Myocyte (in vitro differentiated cells): ENCODE measurements at regions not wholly inside any gene's neighbourhood (a gene's known extent, or its start where the extent isn't known, plus 50 kb on each side); places are given as distances from the start of the nearest gene placed in this dataset.
"Not testable (repeated sequence)": the region's sequence is repeated elsewhere in the genome, so short reads cannot be mapped to it uniquely, and the experiment has no call there.

Experiments used
- DNase-seq: peaks from one replicate; pipeline ENCODE4 v3.0.0-alpha.2; 2012; ENCODE audit warnings: low read depth

- DNase-seq: no peak
Observed at GRCh38 chr7:35970458-35970857, 169.6 kb downstream of the SEPTIN7 start.

- no peak for DNase-seq
Observed at GRCh38 chr7:35971133-35971891, 170.5 kb downstream of the SEPTIN7 start.

- DNase-seq: peak; percentile 85
Observed at GRCh38 chr7:35975851-35976454, 175.1 kb downstream of the SEPTIN7 start.

- DNase-seq: not testable (repeated sequence)
Observed at GRCh38 chr7:35978816-35979640, 174.0 kb upstream of the EEPD1 start.

- DNase-seq: no peak
Observed at GRCh38 chr7:35982600-35982999, 170.5 kb upstream of the EEPD1 start.

GRCh38 chr7:35983626-35984025 lies 169.4 kb upstream of the EEPD1 start:
- DNase-seq: no peak

GRCh38 chr7:35985126-35985754 lies 167.8 kb upstream of the EEPD1 start:
- peak; percentile 82 for DNase-seq

GRCh38 chr7:35987016-35987415 lies 166.0 kb upstream of the EEPD1 start:
- peak; percentile 48 for DNase-seq

- no peak for DNase-seq
Observed at GRCh38 chr7:35988105-35988504, 164.9 kb upstream of the EEPD1 start.

GRCh38 chr7:35988818-35989217 lies 164.2 kb upstream of the EEPD1 start:
- DNase-seq: no peak

- no peak for DNase-seq
Observed at GRCh38 chr7:35991511-35992232, 161.4 kb upstream of the EEPD1 start.

GRCh38 chr7:35992436-35992835 lies 160.6 kb upstream of the EEPD1 start:
- DNase-seq: no peak

- no peak for DNase-seq
Observed at GRCh38 chr7:35993113-35993512, 159.9 kb upstream of the EEPD1 start.

- peak; percentile 43 for DNase-seq
Observed at GRCh38 chr7:35993676-35994606, 159.1 kb upstream of the EEPD1 start.

- DNase-seq: no peak
Observed at GRCh38 chr7:35995334-35995733, 157.7 kb upstream of the EEPD1 start.

GRCh38 chr7:35998481-35998880 lies 154.6 kb upstream of the EEPD1 start:
- no peak for DNase-seq

- peak; percentile 17 for DNase-seq
Observed at GRCh38 chr7:36001546-36001945, 151.5 kb upstream of the EEPD1 start.

GRCh38 chr7:36002900-36003299 lies 150.2 kb upstream of the EEPD1 start:
- no peak for DNase-seq

GRCh38 chr7:36003343-36003742 lies 149.7 kb upstream of the EEPD1 start:
- DNase-seq: no peak

GRCh38 chr7:36005293-36005692 lies 147.8 kb upstream of the EEPD1 start:
- DNase-seq: no peak
